ENCODE measurements at regions not wholly inside any gene's neighbourhood (a gene's known extent, or its start where the extent isn't known, plus 50 kb on each side); places are given as distances from the start of the nearest gene placed in this dataset.
A peak's percentile ranks its signal among the peaks of the same experiment; 100 is the strongest.

- BruUV-seq (replicated peaks) = no TSS peak
- intact Hi-C loops (cut with micrococcal nuclease; ENCODE audit: unreplicated experiment) = no loop called here
- POLR2A ChIA-PET (ENCODE audit: unreplicated experiment) = no interaction called here
Measured at GRCh38 chr7:115844857-115845256, 185.7 kb downstream of the TFEC start.

GRCh38 chr7:115840702-115841101, 189.9 kb downstream of the TFEC start:
- CTCF ChIA-PET = no interaction called here
- TF ChIP-seq CTCF (conservative IDR thresholded peaks at IDR 0.05) = no peak
- no peak for TF ChIP-seq EZH2 (IDR thresholded peaks at IDR 0.05; ENCODE audit: low read depth)
- H3K36me3 ChIP-seq (ENCODE audit: low read depth) = no peaks in the 10 kb centered on the region
- H3K4me1 ChIP-seq (replicated peaks; ENCODE audit: insufficient read depth) = no peaks in the 10 kb centered on the region
- intact Hi-C loops (cut with micrococcal nuclease; ENCODE audit: unreplicated experiment) = no loop called here
- no peaks in the 10 kb centered on the region for H3K9me2 ChIP-seq (ENCODE audit: insufficient read depth)
- H2AFZ ChIP-seq = peak overlapping the region; percentile 67; the same call in 1 of the 2 replicates
- H3K79me2 ChIP-seq (ENCODE audit: low read depth) = no peaks in the 10 kb centered on the region
- POLR2A ChIA-PET (ENCODE audit: unreplicated experiment) = no interaction called here
- BruUV-seq (replicated peaks) = no TSS peak
- H3K4me2 ChIP-seq = no peak overlapping the region
- DNase-seq = no peak
- H3K9me3 ChIP-seq (ENCODE audit: insufficient read depth, low read depth) = no peaks in the 10 kb centered on the region
- H3K27ac ChIP-seq = no peak overlapping the region
- H4K20me1 ChIP-seq (ENCODE audit: insufficient read depth) = no peaks in the 10 kb centered on the region
- H3K4me3 ChIP-seq = no peak overlapping the region
- H3K27me3 ChIP-seq (ENCODE audit: insufficient read depth, low read depth) = no peaks in the 10 kb centered on the region
- no peaks in the 10 kb centered on the region for H3F3A ChIP-seq (ENCODE audit: insufficient read depth, low read depth)

More at GRCh38 chr7:115844857-115845256, 185.7 kb downstream of the TFEC start:
- Histone ChIP-seq H3K27me3 (ENCODE audit: insufficient read depth, low read depth) (no peaks in the 10 kb centered on the region), H3K79me2 (ENCODE audit: low read depth) (no peaks in the 10 kb centered on the region), H3K9me3 (ENCODE audit: insufficient read depth, low read depth) (no peaks in the 10 kb centered on the region), H3K4me3 (no peak overlapping the region), H3K9me2 (ENCODE audit: insufficient read depth) (no peaks in the 10 kb centered on the region; the same call in 1 of the 2 replicates), H3K4me2 (no peak overlapping the region), H3K27ac (no peak overlapping the region), H3F3A (ENCODE audit: insufficient read depth, low read depth) (no peaks in the 10 kb centered on the region), H3K4me1 (replicated peaks; ENCODE audit: insufficient read depth) (no peaks in the 10 kb centered on the region), H3K36me3 (ENCODE audit: low read depth) (no peaks in the 10 kb centered on the region), H4K20me1 (ENCODE audit: insufficient read depth) (no peaks in the 10 kb centered on the region), H2AFZ (0 out of 2 replicates have a peak overlapping the region, but pooled peaks have one; percentile 33)
- TF ChIP-seq CTCF (conservative IDR thresholded peaks at IDR 0.05) = no peak
- TF ChIP-seq EZH2 (IDR thresholded peaks at IDR 0.05; ENCODE audit: low read depth) = no peak
- CTCF ChIA-PET = no interaction called here
- no peak for DNase-seq

DNA sequence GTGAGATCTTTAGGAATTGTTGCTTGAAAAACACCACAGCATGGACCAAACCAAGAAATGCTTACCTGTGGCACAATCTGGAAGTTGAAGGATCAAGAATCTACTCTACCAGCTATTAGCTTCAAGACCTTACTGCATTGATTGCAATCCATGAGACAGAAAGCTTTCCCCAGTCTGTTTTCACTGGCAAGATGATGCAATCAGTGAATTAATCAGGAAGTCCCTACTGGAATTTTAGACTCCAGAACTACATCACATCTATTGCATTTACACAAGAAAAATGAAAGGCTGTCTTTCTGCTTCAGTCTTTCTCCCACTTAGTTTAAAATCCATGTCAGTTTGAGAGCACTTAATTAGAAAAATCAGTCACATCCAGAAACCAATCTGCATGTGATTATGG, 191.7 kb downstream of the TFEC start:
- Histone ChIP-seq H3K36me3 (ENCODE audit: low read depth) (no peaks in the 10 kb centered on the region), H3K4me3 (no peak overlapping the region), H3K79me2 (ENCODE audit: low read depth) (no peaks in the 10 kb centered on the region), H3K9me2 (ENCODE audit: insufficient read depth) (no peaks in the 10 kb centered on the region), H4K20me1 (ENCODE audit: insufficient read depth) (no peaks in the 10 kb centered on the region), H3K27me3 (ENCODE audit: insufficient read depth, low read depth) (no peaks in the 10 kb centered on the region), H3K4me2 (no peak overlapping the region), H3K27ac (no peak overlapping the region), H3K9me3 (ENCODE audit: insufficient read depth, low read depth) (no peaks in the 10 kb centered on the region), H3K4me1 (replicated peaks; ENCODE audit: insufficient read depth) (no peaks in the 10 kb centered on the region), H2AFZ (peak overlapping the region; percentile 69; the same call in 1 of the 2 replicates), H3F3A (ENCODE audit: insufficient read depth, low read depth) (no peaks in the 10 kb centered on the region)
- no peak for DNase-seq
- no peak for TF ChIP-seq CTCF (conservative IDR thresholded peaks at IDR 0.05)
- TF ChIP-seq EZH2 (IDR thresholded peaks at IDR 0.05; ENCODE audit: low read depth) = no peak
- POLR2A ChIA-PET (ENCODE audit: unreplicated experiment) = no interaction called here
- no TSS peak for BruUV-seq (replicated peaks)
- CTCF ChIA-PET = no interaction called here
- intact Hi-C loops (cut with micrococcal nuclease; ENCODE audit: unreplicated experiment) = no loop called here

All from PC-9 (cell line).